AG09309 (cell line): ENCODE measurements at regions not wholly inside any gene's neighbourhood (a gene's known extent, or its start where the extent isn't known, plus 50 kb on each side); places are given as distances from the start of the nearest gene placed in this dataset.

Experiments used
- DNase-seq: peaks from one replicate; pipeline ENCODE4 v3.0.0-alpha.2; 2010; ENCODE audit warnings: low read depth
- H3K4me3 ChIP-seq: 2 replicates; pipeline ENCODE4 v1.5.1; 2011; ENCODE audit warnings: mild to moderate bottlenecking, low read depth, low read length, moderate library complexity; ENCODE audit not compliant: control insufficient read depth
- TF ChIP-seq, protein P1 (sequence below): IDR thresholded peaks from 2 replicates; pipeline ENCODE4 v1.5.1; 2011; ENCODE audit warnings: mild to moderate bottlenecking, low read depth, low read length, inconsistent platforms; ENCODE audit not compliant: insufficient read depth, control insufficient read depth; ENCODE audit errors: missing control alignments

DNA sequence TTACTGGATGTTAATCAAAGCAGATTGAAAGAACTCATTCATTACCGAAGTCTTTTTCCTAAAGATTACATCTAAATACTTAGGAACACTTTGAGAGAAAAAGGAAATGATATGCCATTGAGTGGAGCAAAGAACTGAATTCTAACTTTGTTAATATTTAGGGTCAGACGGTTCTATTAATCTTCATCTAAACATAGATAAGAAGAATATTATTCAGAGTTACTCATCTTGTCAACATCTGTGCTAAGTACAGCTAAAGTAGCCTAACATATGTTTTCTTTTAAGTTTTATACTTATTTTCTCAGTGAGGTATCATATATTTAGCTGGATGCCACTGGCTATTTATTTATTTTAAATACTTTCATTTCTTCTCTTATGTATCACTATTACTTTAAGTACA is 1763.7 kb downstream of the EFNA5 start:
- TF ChIP-seq, protein P1, sequence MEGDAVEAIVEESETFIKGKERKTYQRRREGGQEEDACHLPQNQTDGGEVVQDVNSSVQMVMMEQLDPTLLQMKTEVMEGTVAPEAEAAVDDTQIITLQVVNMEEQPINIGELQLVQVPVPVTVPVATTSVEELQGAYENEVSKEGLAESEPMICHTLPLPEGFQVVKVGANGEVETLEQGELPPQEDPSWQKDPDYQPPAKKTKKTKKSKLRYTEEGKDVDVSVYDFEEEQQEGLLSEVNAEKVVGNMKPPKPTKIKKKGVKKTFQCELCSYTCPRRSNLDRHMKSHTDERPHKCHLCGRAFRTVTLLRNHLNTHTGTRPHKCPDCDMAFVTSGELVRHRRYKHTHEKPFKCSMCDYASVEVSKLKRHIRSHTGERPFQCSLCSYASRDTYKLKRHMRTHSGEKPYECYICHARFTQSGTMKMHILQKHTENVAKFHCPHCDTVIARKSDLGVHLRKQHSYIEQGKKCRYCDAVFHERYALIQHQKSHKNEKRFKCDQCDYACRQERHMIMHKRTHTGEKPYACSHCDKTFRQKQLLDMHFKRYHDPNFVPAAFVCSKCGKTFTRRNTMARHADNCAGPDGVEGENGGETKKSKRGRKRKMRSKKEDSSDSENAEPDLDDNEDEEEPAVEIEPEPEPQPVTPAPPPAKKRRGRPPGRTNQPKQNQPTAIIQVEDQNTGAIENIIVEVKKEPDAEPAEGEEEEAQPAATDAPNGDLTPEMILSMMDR = no peak
- DNase-seq = no peak
- no peak overlapping the region for H3K4me3 ChIP-seq

DNA sequence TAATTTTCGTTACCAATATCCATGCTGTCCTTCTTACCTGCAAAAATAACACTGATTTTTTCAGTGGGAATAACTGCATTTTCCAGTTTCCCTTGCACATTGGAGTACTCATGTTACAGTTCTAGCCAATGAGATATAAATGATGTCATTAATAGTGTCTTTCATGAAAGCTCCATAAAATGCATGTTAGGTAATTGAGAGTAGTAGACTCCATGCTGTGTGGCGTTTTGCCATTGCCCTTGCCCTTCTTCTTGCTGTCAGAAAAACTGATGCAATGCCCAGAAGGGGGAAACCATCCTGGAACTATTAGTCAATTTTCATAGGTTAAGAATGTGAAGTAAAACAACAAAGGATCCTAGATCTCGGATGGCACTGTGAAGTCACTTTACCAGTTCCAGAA is 1765.3 kb downstream of the EFNA5 start:
- DNase-seq = no peak
- no peak overlapping the region for H3K4me3 ChIP-seq
- TF ChIP-seq, protein P1 = no peak

DNA sequence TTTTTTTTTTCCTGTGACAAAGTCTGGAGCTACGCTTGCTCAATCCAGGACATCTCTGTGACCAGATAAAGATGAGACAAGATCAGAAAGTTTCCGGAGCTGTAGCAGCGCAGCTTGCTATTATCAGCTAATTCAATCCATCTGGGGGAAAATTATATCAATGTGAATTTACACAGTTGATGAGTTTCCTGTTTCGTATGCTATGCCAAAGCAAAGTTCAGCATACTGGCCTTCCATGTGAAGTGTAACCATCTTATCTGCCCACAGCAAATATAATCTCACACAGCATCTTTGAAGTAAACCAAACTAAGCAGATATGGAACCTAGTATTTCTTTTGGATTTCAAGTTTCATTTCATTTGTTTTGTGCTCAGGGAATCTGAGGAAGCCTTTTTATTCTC is 1767.7 kb downstream of the EFNA5 start:
- TF ChIP-seq, protein P1 = no peak
- no peak overlapping the region for H3K4me3 ChIP-seq
- no peak for DNase-seq

DNA sequence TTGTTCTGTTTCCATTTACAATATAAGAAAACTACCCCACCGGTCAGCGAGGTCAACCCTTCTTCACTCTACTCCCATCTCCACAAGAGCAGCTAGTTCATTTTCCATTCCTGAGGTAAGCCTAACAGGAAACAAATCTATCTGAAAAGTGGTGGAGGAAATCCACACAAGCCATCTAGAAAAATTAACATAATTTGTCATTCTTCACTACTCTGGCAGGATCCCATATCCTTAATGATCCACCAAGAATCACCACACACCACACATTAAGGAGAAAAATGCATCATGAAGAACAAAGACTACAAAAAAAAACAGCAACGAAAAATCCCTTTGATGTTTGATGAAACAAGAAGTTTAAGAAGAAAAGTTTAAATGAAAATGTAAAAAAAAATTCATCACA is 1771.0 kb downstream of the EFNA5 start:
- H3K4me3 ChIP-seq = no peak overlapping the region
- DNase-seq = no peak
- TF ChIP-seq, protein P1 = no peak

DNA sequence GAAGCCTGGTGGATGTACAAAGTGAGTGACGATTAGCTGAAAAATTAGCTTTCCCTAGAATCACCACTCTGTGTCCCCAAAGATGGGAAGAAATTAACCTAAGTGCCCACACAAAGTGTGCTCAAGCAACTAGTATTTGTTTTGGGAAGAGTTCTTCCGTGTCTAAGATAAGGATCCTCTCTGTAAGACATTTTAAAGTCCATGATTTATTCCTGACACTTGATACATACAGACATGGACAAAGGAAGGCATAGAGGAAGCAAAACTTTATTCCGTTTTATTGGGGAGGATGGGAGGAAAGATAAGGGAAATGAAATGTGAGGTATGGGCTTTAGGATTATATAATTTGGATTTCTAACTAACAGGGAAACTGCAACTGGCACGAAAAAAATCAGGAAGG is 1772.6 kb downstream of the EFNA5 start:
- no peak for DNase-seq
- H3K4me3 ChIP-seq = no peak overlapping the region
- TF ChIP-seq, protein P1 = no peak

DNA sequence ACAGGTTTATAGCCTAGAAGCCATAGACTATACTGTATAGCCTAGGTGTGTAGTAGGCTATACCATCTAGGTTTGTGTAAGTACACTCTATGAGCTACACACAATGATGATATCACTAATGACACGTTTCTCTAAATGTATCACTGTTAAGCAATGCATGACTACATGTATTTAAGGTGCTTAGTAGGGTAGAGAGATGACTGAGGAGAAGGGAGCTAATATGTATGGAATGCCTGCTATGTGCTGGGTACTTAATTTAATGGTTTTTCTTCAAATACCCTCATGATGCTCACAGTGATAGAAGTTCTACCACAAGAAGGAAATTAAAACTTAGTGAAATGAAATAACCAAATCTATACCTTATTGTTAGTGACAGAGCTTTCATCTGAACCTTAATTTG is 1785.5 kb downstream of the EFNA5 start:
- DNase-seq = no peak
- no peak overlapping the region for H3K4me3 ChIP-seq
- TF ChIP-seq, protein P1 = no peak

DNA sequence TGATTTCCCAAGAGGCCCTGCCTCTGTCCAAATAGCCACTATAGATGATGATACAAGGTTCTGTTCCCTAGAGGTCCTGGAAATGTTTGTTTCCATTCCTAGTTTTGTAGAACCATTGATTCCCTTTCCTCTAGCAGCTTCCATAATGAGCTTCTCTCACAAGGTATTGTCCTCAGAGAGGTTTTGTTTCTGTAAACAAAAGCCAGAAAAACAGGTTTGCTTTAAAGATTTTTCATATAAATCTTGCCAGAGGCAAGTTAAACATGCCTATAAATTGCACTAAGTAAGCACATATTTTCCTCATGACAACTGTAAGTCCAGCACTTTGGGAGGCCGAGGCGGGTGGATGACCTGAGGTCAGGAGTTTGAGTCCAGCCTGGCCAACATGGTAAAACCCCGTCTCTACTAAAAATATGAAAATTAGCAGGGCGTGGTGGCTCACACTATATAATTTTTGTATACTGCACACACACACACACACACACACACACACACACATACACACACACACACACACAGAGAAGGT is 1787.7 kb downstream of the EFNA5 start:
- no peak overlapping the region for H3K4me3 ChIP-seq
- DNase-seq = no peak
- TF ChIP-seq, protein P1 = no peak
